ENCODE measurements at regions not wholly inside any gene's neighbourhood (a gene's known extent, or its start where the extent isn't known, plus 50 kb on each side); places are given as distances from the start of the nearest gene placed in this dataset.

- TF ChIP-seq CTCF (IDR thresholded peaks at IDR 0.05) (no peak), POLR2A (IDR thresholded peaks at IDR 0.05) (no peak)
These were observed 283.0 kb downstream of the SMOC2 start for GRCh38 chr6:168724033-168724432.

All from body of pancreas (tissue), 4 donors.